ENCODE measurements at regions not wholly inside any gene's neighbourhood (a gene's known extent, or its start where the extent isn't known, plus 50 kb on each side); places are given as distances from the start of the nearest gene placed in this dataset.

- no peak for TF ChIP-seq FOS (IDR thresholded peaks at IDR 0.05; ENCODE audit: low read depth, low read length)
- TF ChIP-seq CTCF (conservative IDR thresholded peaks at IDR 0.05; ENCODE audit: low read depth, low read length), result no peak
- no peak for TF ChIP-seq POLR2A (IDR thresholded peaks at IDR 0.05; ENCODE audit: low read depth, low read length)
- TF ChIP-seq RCOR1 (IDR thresholded peaks at IDR 0.05; ENCODE audit: insufficient replicate concordance, low read length), result no peak
- no peak for TF ChIP-seq RFX5 (IDR thresholded peaks at IDR 0.05; ENCODE audit: low read depth, low read length)
- no peak for TF ChIP-seq CEBPB (IDR thresholded peaks at IDR 0.05; ENCODE audit: low read depth, low read length)
Measured at GRCh38 chr4:63315651-63316050, 1093.6 kb downstream of the TECRL start.

All from IMR-90 (cell line).